HUES6 (cell line): ENCODE measurements at regions not wholly inside any gene's neighbourhood (a gene's known extent, or its start where the extent isn't known, plus 50 kb on each side); places are given as distances from the start of the nearest gene placed in this dataset.
"Not testable (repeated sequence)": the region's sequence is repeated elsewhere in the genome, so short reads cannot be mapped to it uniquely, and the experiment has no call there.

Source experiments
- H3K27ac ChIP-seq: 2 replicates; pipeline ENCODE4 v1.7.0; 2013; ENCODE audit warnings: low read depth, mild to moderate bottlenecking, low read length, inconsistent platforms
- H3K27me3 ChIP-seq: 2 replicates; pipeline ENCODE4 v1.6.1; 2013; ENCODE audit warnings: low read length; ENCODE audit not compliant: control insufficient read depth, insufficient read depth
- H3K36me3 ChIP-seq: 2 replicates; pipeline ENCODE4 v1.6.1; 2013; ENCODE audit warnings: low read length; ENCODE audit not compliant: control insufficient read depth, insufficient read depth
- H3K4me1 ChIP-seq: 2 replicates; pipeline ENCODE4 v1.6.1; 2013; ENCODE audit warnings: low read length; ENCODE audit not compliant: control insufficient read depth, insufficient read depth
- H3K4me3 ChIP-seq: 2 replicates; pipeline ENCODE4 v1.5.1; 2013; ENCODE audit warnings: low read depth, low read length
- H3K9ac ChIP-seq: one replicate; pipeline ENCODE4 v1.6.1; 2013; ENCODE audit warnings: mild to moderate bottlenecking, low read length
- H3K9me3 ChIP-seq: 2 replicates; pipeline ENCODE4 v1.6.1; 2013; ENCODE audit warnings: low read depth, low read length; ENCODE audit not compliant: control insufficient read depth, insufficient read depth

GRCh38 chr18:1657876-1658275 lies 753.2 kb downstream of the ADCYAP1 start:
- H3K9me3 ChIP-seq, result no peaks in the 10 kb centered on the region
- no peaks in the 10 kb centered on the region for H3K27me3 ChIP-seq
- no peak overlapping the region for H3K4me3 ChIP-seq
- H3K27ac ChIP-seq, result no peak overlapping the region
- no peak overlapping the region for H3K9ac ChIP-seq
- no peaks in the 10 kb centered on the region for H3K36me3 ChIP-seq
- no peaks in the 10 kb centered on the region for H3K4me1 ChIP-seq

GRCh38 chr18:1658908-1659566 lies 754.4 kb downstream of the ADCYAP1 start:
- H3K27ac ChIP-seq, result no peak overlapping the region
- H3K36me3 ChIP-seq, result no peaks in the 10 kb centered on the region
- no peaks in the 10 kb centered on the region for H3K4me1 ChIP-seq
- no peaks in the 10 kb centered on the region for H3K9me3 ChIP-seq
- H3K9ac ChIP-seq, result no peak overlapping the region
- no peak overlapping the region for H3K4me3 ChIP-seq
- no peaks in the 10 kb centered on the region for H3K27me3 ChIP-seq

- H3K9me3 ChIP-seq, result no peaks in the 10 kb centered on the region
- no peak overlapping the region for H3K4me3 ChIP-seq
- H3K36me3 ChIP-seq, result no peaks in the 10 kb centered on the region
- H3K9ac ChIP-seq, result no peak overlapping the region
- H3K27ac ChIP-seq, result no peak overlapping the region
- H3K4me1 ChIP-seq, result no peaks in the 10 kb centered on the region
- H3K27me3 ChIP-seq, result no peaks in the 10 kb centered on the region
Observed at GRCh38 chr18:1663879-1664705, 759.4 kb downstream of the ADCYAP1 start.

- no peaks in the 10 kb centered on the region for H3K4me1 ChIP-seq
- H3K27me3 ChIP-seq, result no peaks in the 10 kb centered on the region
- no peak overlapping the region for H3K27ac ChIP-seq
- H3K9ac ChIP-seq, result no peak overlapping the region
- H3K9me3 ChIP-seq, result no peaks in the 10 kb centered on the region
- H3K36me3 ChIP-seq, result no peaks in the 10 kb centered on the region
- no peak overlapping the region for H3K4me3 ChIP-seq
Observed at GRCh38 chr18:1665079-1665478, 760.4 kb downstream of the ADCYAP1 start.

DNA sequence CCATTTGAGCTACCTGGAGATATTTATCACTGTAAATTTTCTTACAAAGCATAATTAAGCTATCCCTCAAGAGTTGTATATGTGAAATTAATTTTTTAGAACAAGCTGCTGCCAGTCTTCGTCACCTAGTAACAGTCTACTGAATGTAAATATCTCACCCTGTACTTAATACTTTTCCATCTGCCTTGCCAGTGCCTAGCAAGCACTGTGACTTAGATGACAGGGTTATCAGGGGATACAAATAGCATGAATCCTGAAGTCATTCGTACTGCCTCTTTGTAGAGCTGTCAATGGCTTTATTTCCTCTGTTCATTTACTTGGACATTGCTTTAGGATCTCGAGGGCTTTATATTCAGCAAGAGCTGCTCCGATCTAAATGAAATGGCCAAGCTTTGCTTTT lies 763.6 kb downstream of the ADCYAP1 start:
- Histone ChIP-seq H3K9me3 (0 out of 2 replicates have a peak, but pooled peaks cover 2% of the 10 kb centered on the region), H3K36me3 (no peaks in the 10 kb centered on the region), H3K4me1 (no peaks in the 10 kb centered on the region), H3K27me3 (no peaks in the 10 kb centered on the region), H3K4me3 (no peak overlapping the region), H3K27ac (no peak overlapping the region), H3K9ac (no peak overlapping the region)

DNA sequence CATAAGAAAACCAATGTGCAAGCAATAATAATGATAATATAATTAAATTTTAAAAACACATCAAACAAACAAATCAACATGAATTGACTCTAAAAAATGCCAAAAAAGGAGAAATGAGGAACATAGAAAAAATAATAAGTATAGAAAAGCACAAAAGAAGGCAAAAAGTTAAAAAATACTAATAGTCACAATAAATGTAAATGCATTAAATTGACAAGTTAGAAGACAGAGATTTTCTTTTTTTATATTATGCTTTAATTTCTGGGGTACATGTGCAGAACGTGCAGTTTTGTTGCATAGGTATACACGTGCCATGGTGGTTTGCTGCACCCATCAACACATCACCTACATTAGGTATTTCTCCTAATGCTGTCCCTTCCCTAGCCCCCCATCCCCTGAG lies 767.0 kb downstream of the ADCYAP1 start:
- H3K27ac ChIP-seq, H3K9me3 ChIP-seq, H3K4me3 ChIP-seq, H3K9ac ChIP-seq, H3K27me3 ChIP-seq, H3K4me1 ChIP-seq, H3K36me3 ChIP-seq: not testable (repeated sequence)

DNA sequence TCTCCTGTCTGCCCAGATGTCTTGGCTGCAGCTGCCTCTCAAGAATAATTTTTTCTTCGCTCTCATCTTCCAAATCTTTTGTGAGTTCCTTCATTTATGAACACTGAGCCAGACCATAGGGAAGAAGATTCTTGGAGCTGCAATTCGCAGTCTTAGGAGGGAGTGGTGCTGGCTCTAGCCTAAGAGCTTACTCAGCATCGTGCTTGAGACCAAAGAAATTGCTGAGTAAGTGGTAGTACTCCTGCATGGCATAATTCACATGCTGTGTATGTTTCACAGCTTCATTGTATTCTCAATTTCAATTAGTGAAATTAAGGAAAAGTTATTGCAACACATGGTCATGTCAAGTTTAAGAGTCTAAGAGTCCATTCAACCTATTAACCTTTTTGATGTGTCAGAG lies 771.7 kb downstream of the ADCYAP1 start:
- Histone ChIP-seq H3K27me3 (no peaks in the 10 kb centered on the region), H3K4me1 (no peaks in the 10 kb centered on the region), H3K4me3 (no peak overlapping the region), H3K9me3 (0 out of 2 replicates have a peak, but pooled peaks cover 2% of the 10 kb centered on the region), H3K27ac (no peak overlapping the region), H3K9ac (no peak overlapping the region), H3K36me3 (no peaks in the 10 kb centered on the region)

DNA sequence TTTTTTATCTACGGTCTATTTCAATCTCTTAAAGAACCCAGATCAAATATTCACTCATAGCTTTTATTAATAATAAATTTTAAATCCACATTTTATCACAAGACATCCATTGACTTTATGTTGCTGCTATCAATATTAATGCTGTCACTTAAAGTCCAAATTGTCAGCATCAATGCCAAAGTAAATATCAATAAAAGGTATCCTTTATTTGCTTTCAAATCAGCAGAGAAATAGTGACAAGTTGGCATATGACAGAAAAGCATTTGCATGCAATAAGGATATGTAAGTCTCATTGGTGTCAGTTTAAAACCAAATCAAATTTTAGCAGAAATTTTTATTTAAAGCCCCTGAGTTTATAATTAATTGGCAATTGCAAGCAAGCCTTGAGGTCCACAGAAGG lies 775.4 kb downstream of the ADCYAP1 start:
- H3K36me3 ChIP-seq, result no peaks in the 10 kb centered on the region
- no peak overlapping the region for H3K27ac ChIP-seq
- H3K27me3 ChIP-seq, result no peaks in the 10 kb centered on the region
- no peak overlapping the region for H3K4me3 ChIP-seq
- no peaks in the 10 kb centered on the region for H3K9me3 ChIP-seq
- H3K9ac ChIP-seq, result no peak overlapping the region
- no peaks in the 10 kb centered on the region for H3K4me1 ChIP-seq

- Histone ChIP-seq H3K9ac (no peak overlapping the region), H3K36me3 (no peaks in the 10 kb centered on the region), H3K27me3 (no peaks in the 10 kb centered on the region), H3K9me3 (no peaks in the 10 kb centered on the region), H3K27ac (no peak overlapping the region), H3K4me3 (no peak overlapping the region), H3K4me1 (no peaks in the 10 kb centered on the region)
Observed at GRCh38 chr18:1691863-1692262, 787.2 kb downstream of the ADCYAP1 start.

- no peaks in the 10 kb centered on the region for H3K27me3 ChIP-seq
Observed at GRCh38 chr18:1708006-1708405, 803.3 kb downstream of the ADCYAP1 start.

DNA sequence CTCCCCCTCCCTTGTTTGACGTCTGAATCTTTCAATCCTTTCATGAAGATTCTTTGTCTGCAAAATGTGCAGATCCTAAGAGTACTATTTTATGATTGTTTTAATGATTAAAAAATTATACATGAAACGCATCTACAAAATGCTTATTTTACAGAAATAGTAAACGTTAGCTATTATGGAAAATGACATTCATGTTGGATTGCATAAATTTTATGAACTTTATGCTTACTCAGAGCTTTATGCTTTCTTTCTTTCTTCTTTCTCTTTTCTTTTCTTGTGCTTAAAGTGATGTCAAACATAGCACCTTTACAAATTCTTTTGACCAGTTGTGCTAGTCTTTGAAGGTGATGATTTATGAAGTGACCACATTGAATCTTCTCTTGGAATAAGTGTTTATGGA lies 805.4 kb downstream of the ADCYAP1 start:
- Histone ChIP-seq H3K9me3 (no peaks in the 10 kb centered on the region), H3K4me3 (no peak overlapping the region), H3K27ac (no peak overlapping the region), H3K27me3 (no peaks in the 10 kb centered on the region), H3K4me1 (no peaks in the 10 kb centered on the region), H3K36me3 (no peaks in the 10 kb centered on the region), H3K9ac (no peak overlapping the region)

More at GRCh38 chr18:1708006-1708405, 803.3 kb downstream of the ADCYAP1 start:
- Histone ChIP-seq H3K27ac (no peak overlapping the region), H3K9ac (no peak overlapping the region), H3K36me3 (no peaks in the 10 kb centered on the region), H3K4me3 (no peak overlapping the region), H3K4me1 (no peaks in the 10 kb centered on the region), H3K9me3 (no peaks in the 10 kb centered on the region)
